ENCODE measurements at regions not wholly inside any gene's neighbourhood (a gene's known extent, or its start where the extent isn't known, plus 50 kb on each side); places are given as distances from the start of the nearest gene placed in this dataset.

GRCh38 chr5:5629607-5629978, 207.1 kb downstream of the ICE1 start:
- no peak for TF ChIP-seq EZH2 (IDR thresholded peaks at IDR 0.05; ENCODE audit: insufficient read depth, poor library complexity, severe bottlenecking)
- no peak for TF ChIP-seq EZH2phosphoT487 (IDR thresholded peaks at IDR 0.05; ENCODE audit: insufficient read depth, low read depth)

All from GM23248 (cell line).